NCI-H1694 (cell line): ENCODE measurements at regions not wholly inside any gene's neighbourhood (a gene's known extent, or its start where the extent isn't known, plus 50 kb on each side); places are given as distances from the start of the nearest gene placed in this dataset.

Experiments
- DNase-seq: peaks from one replicate; lab custom pipeline; 2025; lab: John Stamatoyannopoulos, UW

- DNase-seq: no peak
Measured at GRCh38 chr14:101706509-101707067, 54.9 kb upstream of the PPP2R5C start.

- peak; percentile 94 for DNase-seq
Measured at GRCh38 chr14:101707068-101707842, 54.3 kb upstream of the PPP2R5C start.

GRCh38 chr14:101707863-101708620, 53.5 kb upstream of the PPP2R5C start:
- DNase-seq: no peak

- DNase-seq: no peak
Measured at GRCh38 chr14:101708853-101709532, 52.5 kb upstream of the PPP2R5C start.

GRCh38 chr14:101709533-101709881, 52.0 kb upstream of the PPP2R5C start:
- no peak for DNase-seq

- no peak for DNase-seq
Measured at GRCh38 chr14:101709962-101710931, 51.3 kb upstream of the PPP2R5C start.

- DNase-seq: no peak
Measured at GRCh38 chr14:101711041-101711856, 50.3 kb upstream of the PPP2R5C start.
